DND-41 (cell line): ENCODE measurements at regions not wholly inside any gene's neighbourhood (a gene's known extent, or its start where the extent isn't known, plus 50 kb on each side); places are given as distances from the start of the nearest gene placed in this dataset.
"Not testable (repeated sequence)": the region's sequence is repeated elsewhere in the genome, so short reads cannot be mapped to it uniquely, and the experiment has no call there.

ENCODE experiments used
- CTCF ChIP-seq: IDR thresholded peaks from 2 replicates; pipeline ENCODE4 v1.5.1; 2012; ENCODE audit warnings: borderline replicate concordance, low read length, moderate library complexity, mild to moderate bottlenecking; ENCODE audit not compliant: poor library complexity, severe bottlenecking; ENCODE audit errors: extremely low read depth
- EZH2 ChIP-seq: IDR thresholded peaks from 3 replicates; pipeline ENCODE4 v1.6.1; 2012; ENCODE audit warnings: borderline replicate concordance, low read depth, mild to moderate bottlenecking, moderate library complexity, low read length, inconsistent platforms; ENCODE audit not compliant: severe bottlenecking

GRCh38 chr12:37441371-37441770 lies 875.2 kb upstream of the ALG10B start:
- not testable (repeated sequence) for TF ChIP-seq CTCF, EZH2
